Fibroblast of skin of abdomen (primary cell): ENCODE measurements at regions not wholly inside any gene's neighbourhood (a gene's known extent, or its start where the extent isn't known, plus 50 kb on each side); places are given as distances from the start of the nearest gene placed in this dataset.

Experiments
- DNase-seq: peaks from one replicate; pipeline ENCODE4 v3.0.0-alpha.2; 2013

DNA sequence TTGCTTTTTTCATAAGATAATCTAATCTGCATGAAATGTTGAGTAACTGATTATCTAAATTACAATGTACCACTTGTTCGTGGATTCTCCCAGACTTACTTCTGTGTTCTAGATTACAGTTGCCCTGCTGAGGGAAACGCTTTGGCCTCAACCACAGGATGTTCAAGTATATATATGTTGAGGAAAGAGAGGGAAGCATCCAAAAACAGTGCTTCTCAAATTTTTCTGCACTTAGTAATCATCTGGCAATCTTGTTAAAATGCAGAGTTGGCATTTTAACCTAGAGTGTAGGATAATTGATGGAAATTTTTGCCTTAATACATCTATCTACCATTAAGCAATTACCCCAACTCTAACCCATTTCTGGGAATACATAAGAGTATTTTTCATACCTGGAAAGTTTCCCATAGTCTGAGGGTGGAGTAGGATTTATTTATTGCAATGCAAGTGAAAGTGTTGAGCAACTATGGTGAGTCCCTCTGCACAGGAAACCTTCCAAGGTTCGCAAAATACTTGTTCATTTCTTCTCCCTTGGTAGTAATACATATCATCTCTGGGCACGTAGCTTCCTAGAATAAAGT lies 59.6 kb upstream of the C1GALT1 start:
- DNase-seq, result peak; percentile 83

DNA sequence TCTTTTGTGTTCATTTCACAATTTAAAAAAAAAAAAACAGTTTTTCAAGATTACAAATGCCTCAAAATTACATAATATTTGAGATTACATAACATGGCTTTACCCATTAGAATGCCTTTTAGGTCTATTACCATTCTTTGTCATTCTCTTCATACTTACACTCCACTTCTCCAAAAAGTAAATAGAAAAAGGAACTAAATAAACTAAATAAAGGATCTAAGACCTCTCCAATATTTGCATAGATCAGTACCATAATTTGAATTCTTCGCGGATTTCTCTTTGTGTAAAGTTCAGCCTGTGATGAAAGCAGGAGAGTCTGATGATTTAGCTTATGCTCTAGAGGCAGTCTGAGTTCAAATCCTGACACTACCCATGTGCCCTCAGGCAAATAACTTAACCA lies 56.4 kb upstream of the C1GALT1 start:
- no peak for DNase-seq

DNA sequence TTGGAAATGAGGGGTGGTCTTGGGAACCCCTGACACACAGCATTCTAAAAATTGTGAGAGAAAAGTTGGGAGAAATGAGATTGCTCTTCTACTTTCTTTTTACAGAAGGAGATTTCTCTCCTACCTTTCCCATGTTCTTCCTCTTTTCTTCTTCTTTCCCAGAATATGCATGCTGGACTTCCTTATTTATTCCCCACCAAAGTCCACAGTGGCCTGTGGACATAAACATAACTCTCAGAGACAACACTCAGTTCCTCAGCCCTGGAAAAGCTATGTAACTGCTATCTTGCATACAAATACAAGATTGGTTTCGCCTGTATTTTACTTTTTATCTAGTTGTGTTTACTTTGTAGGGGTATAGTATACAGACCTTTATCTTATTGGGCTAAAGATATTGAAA lies 54.6 kb upstream of the C1GALT1 start:
- DNase-seq, result no peak

GRCh38 chr7:7129381-7129780 lies 53.0 kb upstream of the C1GALT1 start:
- no peak for DNase-seq

DNA sequence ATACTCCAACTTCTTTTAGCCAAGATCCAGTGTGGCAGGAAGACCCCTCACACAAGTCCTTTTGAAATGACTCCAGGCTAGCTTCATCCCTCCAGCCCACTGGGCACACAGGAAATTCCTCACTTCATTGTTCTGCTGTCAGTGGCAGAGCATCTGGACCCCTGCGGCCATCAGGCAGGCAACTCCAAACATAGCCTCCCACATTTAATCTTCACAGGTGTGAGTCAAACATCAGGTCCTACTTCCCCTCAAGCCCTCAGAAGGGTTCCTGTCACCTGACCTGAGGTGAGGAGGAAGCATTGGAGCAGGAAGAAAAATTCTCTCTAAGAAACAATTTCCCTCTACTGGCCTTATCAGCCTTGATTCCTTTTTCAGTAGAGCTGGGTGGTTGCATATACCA lies 51.1 kb upstream of the C1GALT1 start:
- no peak for DNase-seq
